CD4-positive, alpha-beta T cell treated with Interleukin-6 at 100 ng/mL for 8 hours (primary cell): ENCODE measurements at regions not wholly inside any gene's neighbourhood (a gene's known extent, or its start where the extent isn't known, plus 50 kb on each side); places are given as distances from the start of the nearest gene placed in this dataset.
"Not testable (repeated sequence)": the region's sequence is repeated elsewhere in the genome, so short reads cannot be mapped to it uniquely, and the experiment has no call there.

Experiments used
- DNase-seq: peaks from one replicate; pipeline ENCODE4 v3.0.0-alpha.2; 2020; ENCODE audit warnings: mixed read lengths, low spot score

DNA sequence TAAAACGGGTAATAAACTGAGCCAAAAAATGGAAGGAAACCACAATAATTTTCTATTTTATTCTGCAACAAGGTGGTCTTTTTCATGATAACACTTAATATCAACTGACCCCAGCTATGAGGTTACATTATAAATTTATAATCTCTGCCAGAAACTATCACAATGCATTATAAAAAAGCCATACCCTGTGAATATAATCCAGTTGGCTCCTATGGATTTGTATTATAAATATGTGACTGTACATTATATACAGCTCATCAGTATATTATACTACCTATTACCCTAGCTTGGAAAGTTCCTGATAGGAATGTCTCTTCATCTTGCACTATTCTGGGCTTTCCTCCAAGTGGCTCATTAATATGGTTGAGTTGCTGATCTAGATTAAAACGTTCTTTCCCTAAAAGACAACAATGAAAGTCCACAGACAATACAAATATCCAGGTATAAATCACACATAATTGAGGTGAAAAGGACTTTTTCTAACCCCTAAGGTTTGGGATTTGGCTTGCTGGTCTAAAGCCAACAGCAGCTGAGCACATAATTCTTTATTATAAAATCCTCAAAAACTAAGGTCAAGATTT, 487.7 kb downstream of the TTLL7 start:
- no peak for DNase-seq

DNA sequence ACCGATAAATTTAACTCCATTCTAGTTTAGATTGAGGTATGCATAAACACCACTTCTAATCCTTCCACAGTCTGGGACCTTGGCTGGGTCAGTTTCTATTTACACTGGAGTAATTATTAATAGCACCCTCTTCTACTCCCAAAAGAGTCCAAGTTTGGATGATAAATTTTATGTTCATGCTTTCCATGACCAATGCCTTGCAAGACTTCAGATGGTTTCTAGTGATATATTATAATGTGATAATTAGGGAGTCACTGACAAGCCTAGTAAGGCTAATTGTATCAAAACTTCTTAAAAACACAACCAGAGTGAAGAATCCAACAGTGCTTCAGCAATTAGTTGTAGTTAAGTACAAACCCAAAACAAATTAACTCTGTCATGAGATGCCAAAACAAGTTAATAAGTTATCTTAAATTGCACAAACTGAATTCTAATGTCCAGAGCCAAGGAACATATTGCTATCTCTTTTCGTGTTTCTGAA, 489.6 kb downstream of the TTLL7 start:
- no peak for DNase-seq

DNA sequence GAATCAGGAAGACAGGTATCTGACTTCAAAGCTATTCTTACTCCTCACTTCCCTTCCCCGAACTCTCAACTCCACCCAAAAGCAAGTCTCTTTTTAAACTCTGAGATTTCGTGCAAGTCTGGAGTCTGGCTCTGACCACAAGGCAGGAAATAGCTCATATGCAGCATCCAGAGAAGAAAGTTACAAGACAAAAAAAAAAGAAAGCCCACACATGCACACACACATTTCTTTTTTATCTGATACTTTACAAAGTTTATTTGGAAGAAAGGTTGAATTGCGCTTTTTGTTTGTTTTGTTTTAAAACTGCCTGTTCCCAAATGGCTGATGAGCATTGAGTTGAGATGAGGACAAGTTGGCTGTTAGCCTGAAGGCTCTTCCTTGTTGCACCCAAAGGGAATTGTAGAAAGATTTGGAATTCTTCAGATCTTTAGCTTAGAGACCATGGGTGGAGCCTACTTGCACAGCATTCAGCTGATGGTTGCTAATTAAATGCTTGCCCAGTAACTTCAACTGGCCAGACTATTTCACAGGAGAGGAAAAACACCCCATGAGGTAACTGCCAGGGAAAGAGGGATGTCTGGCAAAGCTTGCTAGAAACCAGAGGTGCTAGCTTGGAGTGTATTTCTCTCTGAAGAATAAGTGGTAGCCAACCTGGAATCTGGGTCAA, 490.3 kb downstream of the TTLL7 start:
- peak; percentile 84 for DNase-seq

DNA sequence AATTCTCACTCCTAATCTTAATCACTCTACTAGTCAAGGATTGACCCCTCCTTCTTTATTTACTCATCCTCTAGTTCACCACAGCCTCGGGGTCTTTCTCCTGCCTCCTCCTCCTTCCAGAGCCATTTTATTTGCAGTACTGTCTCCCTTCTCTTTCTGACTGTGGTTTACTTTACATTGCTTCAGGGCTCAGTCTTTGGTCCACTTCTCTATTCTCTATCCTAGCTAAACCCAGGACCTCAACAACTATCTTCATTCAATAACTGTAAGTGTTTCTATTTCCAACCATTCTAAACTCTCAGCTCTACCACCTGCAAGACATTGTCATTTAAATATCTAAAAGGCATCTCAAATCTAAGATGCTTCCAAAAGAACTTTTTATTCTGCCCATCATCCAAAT, 493.8 kb downstream of the TTLL7 start:
- DNase-seq = no peak

DNA sequence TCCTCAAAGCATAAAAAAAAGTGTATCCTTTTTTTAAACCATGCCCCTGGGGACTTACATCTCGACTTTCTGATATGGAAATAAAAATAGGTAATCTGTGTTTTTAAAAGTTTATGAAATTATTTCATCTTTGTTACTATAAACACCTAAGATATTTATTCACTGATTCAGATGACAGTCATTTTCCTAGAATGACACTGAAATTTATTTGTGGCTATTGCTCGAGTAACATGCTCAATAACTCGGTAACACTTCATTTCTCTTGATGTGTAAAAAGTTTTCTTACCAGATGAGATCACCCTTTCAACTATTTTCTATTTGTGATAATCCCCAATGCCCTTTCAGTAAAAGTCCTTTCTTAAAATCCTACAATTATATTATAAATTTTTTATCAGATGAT, 495.8 kb downstream of the TTLL7 start:
- no peak for DNase-seq

DNA sequence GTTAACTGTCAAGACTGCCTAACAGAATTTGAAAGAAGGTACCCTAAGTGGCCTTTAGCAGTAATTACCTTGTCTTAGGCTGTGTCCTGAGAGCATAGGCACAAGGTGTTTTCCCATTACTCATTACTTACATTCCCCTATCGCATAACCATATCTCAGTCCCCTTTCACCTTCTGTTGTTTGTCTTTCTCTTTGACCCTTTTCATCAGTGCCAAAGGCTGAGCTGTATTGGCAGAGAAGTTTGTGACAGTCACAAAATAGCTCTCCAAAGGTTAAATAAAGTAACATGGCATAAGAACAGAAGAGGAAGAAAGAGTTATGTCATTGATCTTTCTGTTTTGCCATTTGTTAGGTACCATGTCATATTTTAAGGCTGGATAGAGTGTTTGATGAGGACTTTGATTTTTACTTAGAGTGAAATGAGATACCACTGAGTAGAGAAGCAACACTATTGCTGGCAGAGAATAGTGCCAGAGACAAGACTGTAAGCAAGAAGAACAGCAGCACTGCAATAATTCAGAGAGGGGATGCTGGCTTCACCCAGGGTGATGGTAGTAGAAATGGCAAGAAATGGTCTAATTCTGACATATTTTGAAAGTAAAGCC, 497.8 kb downstream of the TTLL7 start:
- no peak for DNase-seq

DNA sequence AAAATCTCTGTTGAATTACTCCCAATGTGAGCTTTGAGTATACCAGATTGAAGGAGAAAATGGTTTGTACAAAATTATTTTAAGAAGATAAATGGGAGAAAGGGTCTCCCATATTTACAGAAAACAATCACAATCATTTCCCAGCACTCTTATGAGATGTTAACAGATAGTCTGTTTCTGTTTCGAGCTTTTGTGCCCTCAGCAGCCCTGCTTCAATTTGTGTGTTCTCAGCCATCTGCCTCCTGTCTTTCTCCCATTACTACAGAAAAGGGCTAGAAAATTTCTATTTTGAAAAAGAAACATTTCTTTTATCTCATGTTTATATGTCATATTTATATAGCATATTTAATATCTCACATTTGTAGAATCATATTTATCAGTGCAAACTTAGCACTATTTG, 498.4 kb downstream of the TTLL7 start:
- no peak for DNase-seq

DNA sequence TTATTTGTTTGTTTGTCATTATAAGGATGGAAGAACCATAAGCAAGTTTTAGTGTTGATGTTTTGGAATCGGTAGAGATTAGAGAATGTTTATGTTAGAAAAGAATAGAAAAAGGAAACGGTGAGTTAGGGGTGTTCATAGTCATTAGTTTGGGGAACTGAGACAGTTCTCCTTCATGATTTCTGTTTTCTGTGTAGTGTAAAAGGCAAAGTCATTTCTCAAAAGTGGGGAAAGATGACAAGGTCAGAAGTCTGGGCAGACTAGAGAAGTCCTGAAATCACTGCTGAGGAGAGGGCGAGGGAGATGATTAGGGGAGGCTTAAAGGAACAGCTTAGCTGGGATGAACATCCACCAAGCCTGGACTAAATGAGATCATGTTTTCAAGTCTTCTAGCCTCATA, 498.9 kb downstream of the TTLL7 start:
- no peak for DNase-seq

DNA sequence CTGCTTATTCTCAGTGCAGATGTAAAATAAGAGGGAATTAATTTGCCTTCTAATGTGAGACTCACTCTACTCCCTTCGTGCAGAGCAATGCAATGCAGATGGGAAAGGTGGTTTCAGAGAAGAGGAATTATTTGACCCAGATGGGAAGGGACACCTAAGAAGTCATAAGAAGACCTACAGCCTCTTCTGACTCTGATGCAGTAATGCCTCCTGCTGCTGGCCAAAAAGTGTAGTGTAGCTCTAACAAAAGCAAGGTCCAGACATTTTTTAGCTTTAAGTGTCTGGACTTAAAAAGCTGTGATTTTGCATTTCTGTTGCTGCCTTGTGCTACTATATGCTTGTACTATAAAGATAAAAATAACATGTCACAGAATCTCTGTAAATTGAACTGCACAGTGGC, 501.4 kb downstream of the TTLL7 start:
- no peak for DNase-seq

DNA sequence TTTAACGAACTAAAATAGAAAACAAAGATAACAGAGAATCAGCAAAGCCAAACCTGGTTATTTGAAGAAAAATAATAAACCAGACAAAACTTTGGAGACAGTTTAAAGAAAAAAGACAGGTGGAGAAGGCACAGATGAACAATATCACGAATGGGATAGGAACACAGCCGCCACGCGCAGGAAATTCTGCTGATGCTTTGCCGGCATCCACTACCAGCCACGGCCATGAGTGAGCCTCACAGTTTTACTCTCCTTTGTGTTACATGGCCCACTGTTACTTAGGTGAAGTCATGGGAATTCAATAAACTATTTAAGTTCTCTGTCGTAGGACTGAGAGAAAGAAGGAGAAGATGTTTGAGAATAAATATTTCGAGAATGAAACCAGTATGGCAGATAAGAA, 503.4 kb downstream of the TTLL7 start:
- no peak for DNase-seq

DNA sequence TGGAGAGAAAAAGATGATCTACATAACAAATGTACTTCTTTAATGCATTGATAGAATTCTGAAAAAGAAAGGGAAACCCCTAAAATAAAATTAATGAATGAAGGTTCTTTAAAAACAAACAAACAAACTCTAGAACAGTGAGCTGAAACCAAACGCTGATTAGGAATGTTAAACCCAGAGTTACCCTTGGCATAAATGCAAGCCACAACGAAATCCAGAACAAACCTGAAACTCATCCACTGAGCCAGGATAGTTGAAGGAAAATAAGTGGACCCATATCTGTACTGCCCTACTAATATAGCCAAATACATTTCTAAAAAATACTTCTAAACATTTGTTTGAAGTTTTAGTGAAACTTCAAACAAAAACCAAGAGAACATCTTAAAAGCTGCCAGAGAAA, 505.3 kb downstream of the TTLL7 start:
- DNase-seq = no peak

DNA sequence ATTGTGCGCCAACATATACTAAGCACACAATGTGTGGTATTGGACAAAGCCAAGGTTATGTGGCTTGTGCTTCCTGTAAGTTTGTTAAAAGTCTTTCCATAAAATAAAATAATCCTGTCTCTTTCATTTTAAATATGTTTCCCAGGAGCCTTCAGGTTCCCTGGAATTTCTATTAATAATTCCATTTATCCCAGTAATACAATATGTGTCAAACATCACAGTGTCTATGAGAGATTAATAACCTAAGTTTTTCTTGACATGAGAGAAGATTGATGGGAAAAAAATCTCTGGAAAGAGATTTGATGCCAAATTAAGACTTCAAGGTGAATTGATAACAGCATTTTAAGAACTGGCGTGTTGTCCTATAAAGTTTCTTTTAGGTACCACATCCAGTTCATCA, 507.0 kb downstream of the TTLL7 start:
- no peak for DNase-seq

DNA sequence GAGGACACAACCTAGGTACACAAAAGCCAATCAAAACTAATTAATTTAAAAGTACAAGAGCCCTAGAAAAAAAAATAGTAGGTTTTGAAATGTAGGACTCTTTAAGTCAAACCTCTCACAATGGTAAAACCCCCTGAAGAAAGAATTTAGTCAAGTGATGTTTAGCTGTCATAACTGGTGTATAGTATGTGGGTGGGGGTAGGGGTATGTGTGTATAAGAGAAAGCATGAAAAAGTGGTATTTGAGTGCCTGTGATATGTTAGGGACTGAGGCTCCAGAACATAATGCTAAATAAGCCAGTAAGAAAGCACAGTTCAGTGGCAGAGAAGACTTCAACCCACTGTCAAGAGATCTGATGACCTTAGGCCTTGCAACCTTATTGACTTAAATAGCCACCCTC, 507.9 kb downstream of the TTLL7 start:
- no peak for DNase-seq

DNA sequence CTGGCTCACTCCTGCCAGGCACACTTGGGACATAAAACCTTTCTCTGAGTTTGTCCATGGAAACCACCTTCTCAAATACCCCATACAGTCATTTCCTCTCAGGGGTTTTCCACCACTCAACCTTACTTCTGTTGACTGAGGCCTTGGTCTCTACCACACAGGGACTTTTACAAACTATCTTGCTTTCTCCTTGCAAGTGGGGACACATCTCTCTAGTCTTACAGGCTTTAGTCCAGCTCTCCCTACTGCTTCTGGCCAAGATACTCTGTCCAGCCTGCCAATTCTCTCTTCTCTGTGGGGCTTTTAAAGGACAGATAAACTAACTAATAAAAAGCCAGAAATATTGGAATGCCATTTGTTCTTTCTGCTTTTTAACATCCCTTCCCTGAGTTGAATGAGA, 510.8 kb downstream of the TTLL7 start:
- DNase-seq = not testable (repeated sequence)

DNA sequence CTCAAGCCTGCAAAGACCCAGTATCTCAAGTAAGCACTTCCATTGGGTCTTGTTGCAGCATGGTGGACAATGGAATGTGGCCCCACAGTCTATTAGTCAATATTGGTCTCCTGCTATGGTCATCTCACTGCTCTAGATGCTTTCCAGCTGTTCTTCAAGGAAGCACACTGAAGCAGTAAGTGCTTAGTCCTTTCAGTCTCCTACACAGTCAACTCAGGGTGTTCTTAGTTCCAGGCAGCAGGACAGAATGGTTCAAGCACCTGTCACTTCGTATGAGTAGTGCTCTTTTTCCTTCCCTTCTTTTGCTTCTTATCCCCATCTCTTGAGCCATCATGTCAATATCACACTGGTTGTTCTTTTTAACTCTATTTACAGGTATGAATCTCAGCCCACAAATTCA, 511.5 kb downstream of the TTLL7 start:
- DNase-seq = not testable (repeated sequence)

DNA sequence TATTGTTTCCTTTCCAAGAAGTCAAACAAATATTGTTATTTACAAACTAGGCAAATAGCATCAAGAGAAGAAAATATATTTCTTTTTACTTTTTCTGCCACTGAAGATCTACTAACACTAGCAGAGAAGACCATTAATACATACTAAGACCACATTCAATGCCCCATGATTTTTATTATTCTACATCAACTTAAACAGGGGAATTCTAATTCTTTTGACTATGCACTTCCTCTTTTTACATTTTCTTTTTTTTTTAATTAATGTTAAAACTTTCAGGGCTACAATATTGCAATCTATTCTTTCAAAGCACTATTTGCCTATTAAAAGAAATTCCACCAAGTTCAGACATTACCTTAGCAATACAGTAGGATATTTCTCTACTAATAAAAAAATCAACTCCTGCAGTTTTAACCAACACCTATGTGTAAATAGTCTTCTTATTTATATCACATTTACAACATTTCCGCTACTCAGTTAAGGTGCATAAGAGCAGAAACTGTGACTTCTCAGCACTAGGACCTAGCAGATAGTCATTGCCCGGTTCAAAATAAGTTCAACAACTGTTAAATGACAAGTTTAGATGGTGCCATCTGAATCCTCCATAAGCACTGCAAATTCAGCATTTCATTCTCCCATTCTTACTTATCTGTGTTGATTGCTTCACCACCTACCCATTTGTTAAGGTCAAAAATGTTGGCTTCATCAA, 513.5 kb downstream of the TTLL7 start:
- not testable (repeated sequence) for DNase-seq

DNA sequence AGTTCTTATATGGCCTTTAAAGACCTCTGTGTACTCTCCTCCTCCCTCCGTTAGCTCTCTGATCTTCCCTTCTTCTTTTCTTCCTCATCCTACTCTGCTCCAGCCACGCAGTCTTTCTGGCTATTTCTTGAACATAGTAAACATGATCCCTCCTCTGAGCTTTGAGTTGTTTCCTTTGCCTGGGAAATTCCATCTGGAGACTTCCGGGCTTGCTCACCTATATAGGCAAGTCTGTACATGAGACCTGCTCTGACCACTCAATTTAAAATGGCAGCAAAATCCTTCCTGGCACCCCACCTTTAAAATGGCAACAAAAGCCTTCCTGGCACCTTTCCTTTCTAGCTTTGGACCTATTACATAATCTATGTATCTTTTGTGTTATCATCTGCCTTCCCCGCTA, 517.6 kb downstream of the TTLL7 start:
- DNase-seq = not testable (repeated sequence)

DNA sequence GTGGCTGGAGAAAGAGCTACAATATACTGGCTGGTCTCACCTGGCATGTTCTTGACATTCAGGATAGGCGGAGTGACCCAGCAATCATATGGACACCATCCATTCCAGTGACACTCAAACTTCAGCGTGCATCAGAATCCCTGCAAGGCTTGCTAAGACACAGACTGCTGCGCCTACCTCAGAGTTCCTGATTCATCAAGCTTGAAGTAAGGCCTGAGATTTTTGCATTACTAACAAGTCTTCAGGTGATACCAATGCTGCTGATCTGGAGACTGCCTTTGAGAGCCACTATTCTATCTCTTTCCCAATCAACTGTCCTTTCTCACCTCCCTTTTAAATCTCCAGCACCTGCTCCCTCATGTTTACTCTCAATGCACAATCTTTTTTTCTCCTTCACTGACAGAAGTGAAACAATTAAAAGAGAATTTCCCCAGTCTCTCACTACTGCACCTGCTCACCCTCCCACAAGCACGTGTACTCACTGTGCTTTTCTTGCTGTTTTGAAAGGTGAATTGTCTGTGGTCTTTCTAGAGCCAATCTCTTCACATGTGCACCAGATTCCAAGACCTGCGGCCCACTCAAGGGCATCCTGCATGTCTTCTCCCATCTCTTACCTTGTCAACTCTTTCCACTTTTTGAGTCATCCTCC, 519.2 kb downstream of the TTLL7 start:
- not testable (repeated sequence) for DNase-seq

DNA sequence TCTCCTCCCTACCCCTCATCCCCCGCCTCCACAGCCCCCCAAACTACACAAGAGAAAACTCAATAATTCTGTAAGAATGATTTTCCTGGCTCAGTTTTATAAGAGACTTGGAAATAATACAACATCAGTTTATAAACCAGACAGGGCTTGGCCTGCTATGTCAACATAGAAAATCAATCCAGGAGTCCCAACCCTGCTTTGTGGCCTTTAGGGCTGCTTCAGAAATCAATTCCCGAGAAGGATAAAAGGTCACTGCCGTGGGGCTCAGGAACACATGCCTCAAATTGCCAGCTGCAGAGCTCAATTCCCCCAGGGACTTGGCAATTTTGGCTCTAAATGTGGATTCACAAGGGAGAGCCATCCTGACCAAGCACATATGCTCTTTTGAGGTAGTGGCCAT, 520.8 kb downstream of the TTLL7 start:
- DNase-seq = not testable (repeated sequence)

DNA sequence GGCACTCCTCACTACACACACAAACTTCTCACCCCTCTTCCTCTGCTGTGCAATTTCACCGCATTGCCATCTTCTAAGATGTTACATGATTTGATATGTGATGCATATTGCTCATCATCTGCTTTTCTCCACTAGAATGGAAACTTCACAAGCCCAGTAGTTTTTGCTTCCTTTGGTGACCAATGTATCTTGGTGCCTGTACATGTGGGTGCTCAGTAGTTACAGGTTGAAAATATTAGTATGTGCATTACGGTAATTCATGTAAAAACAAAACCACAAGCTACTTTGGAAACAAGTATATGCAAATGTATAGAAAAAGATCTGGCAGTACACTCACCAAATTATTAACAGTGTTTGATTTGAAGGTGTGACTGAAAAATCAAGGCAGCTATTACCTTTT, 522.4 kb downstream of the TTLL7 start:
- DNase-seq = not testable (repeated sequence)

DNA sequence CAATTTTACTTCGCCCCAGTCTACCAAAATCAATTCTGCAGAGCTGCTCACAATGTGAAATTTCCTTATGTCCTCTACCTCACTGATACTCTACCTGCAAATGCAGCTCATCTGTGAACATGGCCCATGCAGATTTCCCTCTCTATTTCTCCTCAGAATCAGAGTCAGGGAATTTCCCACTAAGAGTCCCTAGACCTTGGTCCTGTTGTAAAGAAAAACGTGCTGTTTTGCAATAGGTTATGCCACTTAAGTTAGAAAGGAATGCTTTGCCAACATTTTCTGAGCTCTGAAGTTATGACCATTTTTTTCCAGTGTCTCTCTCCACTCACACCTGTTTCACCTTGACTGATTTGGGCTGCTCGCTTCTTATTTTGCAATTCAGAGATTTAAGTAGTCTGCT, 524.0 kb downstream of the TTLL7 start:
- not testable (repeated sequence) for DNase-seq

DNA sequence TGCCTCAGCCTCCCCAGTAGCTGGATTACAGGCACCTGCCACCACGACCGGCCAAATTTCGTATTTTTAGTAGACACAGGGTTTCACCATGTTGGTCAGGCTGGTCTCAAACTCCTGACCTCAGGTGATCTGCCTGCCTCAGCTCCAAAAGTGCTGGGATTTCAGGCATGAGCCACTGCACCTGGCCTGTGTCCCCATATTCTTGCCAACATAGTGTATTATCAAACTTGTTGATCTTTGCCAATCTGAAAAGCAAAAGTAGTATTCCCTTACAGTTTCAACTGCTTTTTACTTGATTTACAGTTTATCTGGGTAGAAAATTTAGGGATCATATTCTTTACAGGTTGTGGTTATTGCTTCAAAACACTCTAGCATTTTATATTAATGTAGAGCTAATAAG, 524.9 kb downstream of the TTLL7 start:
- not testable (repeated sequence) for DNase-seq
